ENCODE measurements at regions not wholly inside any gene's neighbourhood (a gene's known extent, or its start where the extent isn't known, plus 50 kb on each side); places are given as distances from the start of the nearest gene placed in this dataset.
"Not testable (repeated sequence)": the region's sequence is repeated elsewhere in the genome, so short reads cannot be mapped to it uniquely, and the experiment has no call there.

GRCh38 chr13:99756281-99756680 is 215.3 kb downstream of the ZIC5 start:
- Mint-ChIP-seq H3K36me3 (ENCODE audit: insufficient read depth in 1 of 3, low read depth in 3 of 3) (peaks cover 21 to 53% (median 21%) of the 10 kb centered on the region in 3 experiments), H3K27ac (peak overlapping the region; percentile 30 to 76 (median 46); a peak in 4 of 7 replicates)

GRCh38 chr13:99754750-99755149 is 216.8 kb downstream of the ZIC5 start:
- not testable (repeated sequence) for DNase-seq

More at GRCh38 chr13:99756281-99756680, 215.3 kb downstream of the ZIC5 start:
- Histone ChIP-seq H4K20me1 (ENCODE audit: control insufficient read depth, insufficient read depth, insufficient read length) (no peaks in the 10 kb centered on the region), H3K4me2 (ENCODE audit: insufficient read depth, insufficient read length, low read length) (no peak overlapping the region), H3K9me3 (ENCODE audit: control insufficient read depth, low read depth, low read length) (no peaks in the 10 kb centered on the region), H2BK12ac (ENCODE audit: insufficient read length, low read depth, low read length) (no peak overlapping the region), H4K8ac (replicated peaks; ENCODE audit: insufficient read length, low read depth, low read length) (no peak overlapping the region), H2AFZ (ENCODE audit: low read length) (no peak overlapping the region), H2BK5ac (ENCODE audit: insufficient read length, low read length) (no peak overlapping the region), H3T11ph (ENCODE audit: low read length) (no peak overlapping the region), H3K27ac (ENCODE audit: insufficient read length, low read depth, low read length) (no peak overlapping the region), H3K9ac (ENCODE audit: extremely low read depth, insufficient read length, low read length) (no peak overlapping the region), H3K18ac (ENCODE audit: insufficient read length, low read depth, low read length) (no peak overlapping the region), H4K5ac (ENCODE audit: insufficient read length, low read depth, low read length) (no peak overlapping the region), H4K91ac (ENCODE audit: insufficient read length, low read depth, low read length) (no peak overlapping the region), H3K23ac (ENCODE audit: insufficient read length, low read depth, low read length) (no peak overlapping the region), H3K56ac (ENCODE audit: insufficient read length, low read depth, low read length) (no peak overlapping the region), H3K23me2 (ENCODE audit: insufficient read length, low read depth, low read length, poor library complexity, severe bottlenecking) (no peaks in the 10 kb centered on the region), H2AK5ac (ENCODE audit: insufficient read length, low read length) (no peak overlapping the region), H3K79me1 (ENCODE audit: insufficient read depth, low read depth, low read length, poor library complexity, severe bottlenecking) (no peaks in the 10 kb centered on the region), H3K4ac (ENCODE audit: low read depth, low read length) (no peak overlapping the region), H2BK120ac (ENCODE audit: low read depth, low read length, poor library complexity, severe bottlenecking) (no peak overlapping the region), H2BK15ac (ENCODE audit: low read depth, low read length) (no peak overlapping the region), H3K27me3 (ENCODE audit: insufficient read depth, low read length) (no peaks in the 10 kb centered on the region), H3K79me2 (ENCODE audit: insufficient read depth, low read length) (peaks cover 1% of the 10 kb centered on the region; the same call in 1 of the 2 replicates), H3K14ac (ENCODE audit: insufficient read depth, low read length) (no peak overlapping the region), H2BK20ac (ENCODE audit: low read depth, low read length, poor library complexity, severe bottlenecking) (no peak overlapping the region), H3K4me1 (ENCODE audit: insufficient read depth, low read length) (no peaks in the 10 kb centered on the region)
- H3K27me3 Mint-ChIP-seq (ENCODE audit: low read depth): no peaks in the 10 kb centered on the region
- peaks cover 15 to 26% of the 10 kb centered on the region in 2 experiments for H3K9me3 Mint-ChIP-seq
- TF ChIP-seq CTCF (conservative IDR thresholded peaks at IDR 0.05): no peak
- peaks cover 30 to 42% of the 10 kb centered on the region in 2 experiments for H3K4me1 Mint-ChIP-seq
- no peak overlapping the region for H3K4me3 Mint-ChIP-seq
- no CpG with 5 or more reads among the region's 2 CpGs for WGBS (ENCODE audit: extremely low coverage, insufficient read length, low lambda C conversion rate)
- no peak for DNase-seq

More at GRCh38 chr13:99754750-99755149, 216.8 kb downstream of the ZIC5 start:
- H3K36me3 Mint-ChIP-seq (ENCODE audit: insufficient read depth in 1 of 3, low read depth in 3 of 3): peaks cover 11 to 43% (median 11%) of the 10 kb centered on the region in 3 experiments
- not testable (repeated sequence) for H4K20me1 ChIP-seq (ENCODE audit: control insufficient read depth, insufficient read depth, insufficient read length); H2BK20ac ChIP-seq (ENCODE audit: low read depth, low read length, poor library complexity, severe bottlenecking); H4K91ac ChIP-seq (ENCODE audit: insufficient read length, low read depth, low read length); H3K23me2 ChIP-seq (ENCODE audit: insufficient read length, low read depth, low read length, poor library complexity, severe bottlenecking); H2BK120ac ChIP-seq (ENCODE audit: low read depth, low read length, poor library complexity, severe bottlenecking); H2AFZ ChIP-seq (ENCODE audit: low read length); H2BK5ac ChIP-seq (ENCODE audit: insufficient read length, low read length); H3K4me1 ChIP-seq (ENCODE audit: insufficient read depth, low read length); H3K27me3 Mint-ChIP-seq (ENCODE audit: low read depth); H2BK12ac ChIP-seq (ENCODE audit: insufficient read length, low read depth, low read length); H3T11ph ChIP-seq (ENCODE audit: low read length); H3K4me3 Mint-ChIP-seq; H3K56ac ChIP-seq (ENCODE audit: insufficient read length, low read depth, low read length); H3K4ac ChIP-seq (ENCODE audit: low read depth, low read length); H3K27me3 ChIP-seq (ENCODE audit: insufficient read depth, low read length); H4K8ac ChIP-seq (replicated peaks; ENCODE audit: insufficient read length, low read depth, low read length); H3K79me1 ChIP-seq (ENCODE audit: insufficient read depth, low read depth, low read length, poor library complexity, severe bottlenecking); H3K9me3 ChIP-seq (ENCODE audit: control insufficient read depth, low read depth, low read length); H2AK5ac ChIP-seq (ENCODE audit: insufficient read length, low read length); H3K79me2 ChIP-seq (ENCODE audit: insufficient read depth, low read length); H3K14ac ChIP-seq (ENCODE audit: insufficient read depth, low read length); H3K9ac ChIP-seq (ENCODE audit: extremely low read depth, insufficient read length, low read length); H3K4me2 ChIP-seq (ENCODE audit: insufficient read depth, insufficient read length, low read length); H4K5ac ChIP-seq (ENCODE audit: insufficient read length, low read depth, low read length); H2BK15ac ChIP-seq (ENCODE audit: low read depth, low read length); H3K27ac ChIP-seq (ENCODE audit: insufficient read length, low read depth, low read length); H3K27ac Mint-ChIP-seq; H3K23ac ChIP-seq (ENCODE audit: insufficient read length, low read depth, low read length); H3K18ac ChIP-seq (ENCODE audit: insufficient read length, low read depth, low read length)
- H3K9me3 Mint-ChIP-seq: peaks cover 2 to 14% of the 10 kb centered on the region in 2 experiments; a peak in 3 of 5 replicates
- peaks cover 33 to 45% of the 10 kb centered on the region in 2 experiments for H3K4me1 Mint-ChIP-seq
- no CpG with 5 or more reads among the region's 18 CpGs for WGBS (ENCODE audit: extremely low coverage, insufficient read length, low lambda C conversion rate)

Measured in H9 (cell line).